Kidney (tissue), 13 donors: ENCODE measurements at regions not wholly inside any gene's neighbourhood (a gene's known extent, or its start where the extent isn't known, plus 50 kb on each side); places are given as distances from the start of the nearest gene placed in this dataset.

Experiments used
- DNase-seq, 5 donors: peaks; one replicate each; pipeline ENCODE4 v3.0.0-alpha.2; 2013 to 2020
- FAIRE-seq: peaks from 2 replicates; lab custom pipeline; 2012; peaks lifted over from hg19 to GRCh38; lab: Jason Lieb, UNC
- H3K27ac ChIP-seq, 2 donors: one replicate each; pipeline ENCODE4 v1.7.0; 2013; ENCODE audit warnings: low read depth in 2 of 2, low read length in 2 of 2, inconsistent platforms in 1 of 2
- H3K27me3 ChIP-seq: one replicate; pipeline ENCODE4 v1.7.1; 2013; ENCODE audit warnings: low read length, inconsistent platforms; ENCODE audit not compliant: control insufficient read depth, insufficient read depth
- H3K36me3 ChIP-seq, 3 donors: one replicate each; pipeline versions ENCODE4 v1.7.0 to v1.7.1; 2013; ENCODE audit warnings: low read length in 3 of 3, control low read depth in 1 of 3, inconsistent platforms in 1 of 3; ENCODE audit not compliant: insufficient read depth in 3 of 3, control insufficient read depth in 2 of 3
- H3K4me1 ChIP-seq, 3 donors: one replicate each; pipeline versions ENCODE4 v1.7.0 to v1.7.1; 2013; ENCODE audit warnings: low read length in 3 of 3, inconsistent platforms in 1 of 3, low read depth in 1 of 3; ENCODE audit not compliant: control insufficient read depth in 2 of 3, insufficient read depth in 2 of 3
- H3K4me3 ChIP-seq, 3 donors: one replicate each; pipeline versions ENCODE4 v1.7.0 to v1.8.1; 2013; ENCODE audit warnings: low read length in 3 of 3, control low read depth in 1 of 3, inconsistent platforms in 1 of 3
- H3K9ac ChIP-seq, 3 donors: one replicate each; pipeline versions ENCODE4 v1.7.0 to v1.7.1; 2013; ENCODE audit warnings: low read length in 3 of 3, control low read depth in 1 of 3, inconsistent platforms in 1 of 3
- H3K9me3 ChIP-seq, 3 donors: one replicate each; pipeline versions ENCODE4 v1.7.0 to v1.7.1; 2013; ENCODE audit warnings: low read length in 3 of 3, control low read depth in 1 of 3, inconsistent platforms in 1 of 3; ENCODE audit not compliant: control insufficient read depth in 2 of 3, insufficient read depth in 1 of 3
- CTCF ChIP-seq: IDR thresholded peaks from 3 replicates; pipeline ENCODE4 v1.5.1; 2012; ENCODE audit warnings: mild to moderate bottlenecking, moderate library complexity, borderline replicate concordance; ENCODE audit not compliant: insufficient read depth; ENCODE audit errors: extremely low read depth
- intact Hi-C: fragments of 100-400 bp; cut with DNase I; formaldehyde crosslinking; loops from one replicate; pipeline ENCODE4 v1.11.1; 2022
- donor health status: control.
- donor health status: control.
- donor health status: control.
- donor health status: control.
- donor health status: control.
- donor health status: DM: yes; HTN: yes; CAD: no.
- donor health status: Normal renal cell carcinoma (clear cell type).

GRCh38 chr3:3641877-3642455 is 157.3 kb upstream of the LRRN1 start:
- Histone ChIP-seq H3K36me3 (no peaks in the 10 kb centered on the region), H3K27ac (no peak overlapping the region), H3K4me1 (no peaks in the 10 kb centered on the region), H3K9ac (no peak overlapping the region), H3K27me3 (no peaks in the 10 kb centered on the region), H3K9me3 (no peaks in the 10 kb centered on the region), H3K4me3 (no peak overlapping the region)
- FAIRE-seq = no peak
- intact Hi-C loops = no loop called here
- no peak for DNase-seq
- no peak for TF ChIP-seq CTCF

- no peaks in the 10 kb centered on the region for H3K36me3 ChIP-seq
- H3K4me3 ChIP-seq = no peak overlapping the region
- FAIRE-seq (peak; percentile 47), DNase-seq (no peak)
- H3K9ac ChIP-seq = no peak overlapping the region
- intact Hi-C loops = no loop called here
- H3K9me3 ChIP-seq = no peaks in the 10 kb centered on the region
- no peak overlapping the region for H3K27ac ChIP-seq
- no peaks in the 10 kb centered on the region for H3K27me3 ChIP-seq
- TF ChIP-seq CTCF = no peak
- no peaks in the 10 kb centered on the region for H3K4me1 ChIP-seq
These were observed 160.2 kb upstream of the LRRN1 start for GRCh38 chr3:3639078-3639477.

GRCh38 chr3:3636815-3637214 is 162.4 kb upstream of the LRRN1 start:
- H3K27ac ChIP-seq = no peak overlapping the region
- FAIRE-seq = no peak

More at GRCh38 chr3:3636815-3637214, 162.4 kb upstream of the LRRN1 start:
- no peak for DNase-seq
- TF ChIP-seq CTCF = no peak
- intact Hi-C loops = no loop called here
- H3K9me3 ChIP-seq = no peaks in the 10 kb centered on the region
- H3K4me3 ChIP-seq = no peak overlapping the region
- no peaks in the 10 kb centered on the region for H3K36me3 ChIP-seq
- H3K27me3 ChIP-seq = no peaks in the 10 kb centered on the region
- H3K4me1 ChIP-seq = no peaks in the 10 kb centered on the region
- no peak overlapping the region for H3K9ac ChIP-seq
